ENCODE measurements at regions not wholly inside any gene's neighbourhood (a gene's known extent, or its start where the extent isn't known, plus 50 kb on each side); places are given as distances from the start of the nearest gene placed in this dataset.

DNA sequence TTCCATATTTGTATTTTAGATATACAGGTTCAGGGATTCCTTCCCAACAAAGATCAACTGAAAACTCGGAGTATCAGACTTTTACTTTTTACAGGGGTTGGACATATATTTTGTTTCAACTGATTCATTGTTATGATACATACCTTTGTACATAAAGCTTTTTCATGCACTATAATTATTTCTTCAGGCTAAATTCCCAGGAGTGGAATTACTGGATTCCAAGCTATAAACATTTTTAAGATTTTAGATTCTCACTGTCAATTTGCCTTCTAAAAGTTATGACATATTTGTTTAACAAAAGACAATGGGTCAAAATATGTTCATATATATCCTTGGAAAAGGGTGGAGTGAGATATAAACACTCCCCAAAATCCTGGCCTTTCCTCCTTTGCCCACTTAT, 449.0 kb downstream of the PDCD6IP start:
- H3K9me3 Mint-ChIP-seq, result no peaks in the 10 kb centered on the region
- ATAC-seq, result no peak

DNA sequence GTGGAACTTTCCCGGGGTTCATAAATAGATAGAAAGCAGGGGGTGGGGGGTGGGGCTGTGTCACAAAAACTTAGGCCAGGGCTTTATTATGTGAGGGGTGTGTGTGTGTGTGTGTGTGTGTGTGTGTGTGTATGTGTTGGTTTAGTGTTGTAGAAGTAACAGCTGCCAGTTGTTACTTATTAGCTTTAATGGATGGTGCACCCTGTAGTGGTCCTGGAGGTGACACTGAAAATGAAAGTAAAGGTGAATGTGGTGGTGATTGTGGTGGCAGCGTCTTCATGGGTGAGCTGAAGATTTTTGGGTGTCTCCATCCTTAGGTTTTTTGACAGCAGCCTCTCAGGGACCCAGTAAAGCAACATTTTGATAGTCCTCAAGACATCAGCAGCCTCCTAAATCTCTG, 449.9 kb downstream of the PDCD6IP start:
- Mint-ChIP-seq H3K9me3 (no peaks in the 10 kb centered on the region), H3K36me3 (ENCODE audit: low read depth) (no peaks in the 10 kb centered on the region), H3K27me3 (no peaks in the 10 kb centered on the region), H3K4me1 (peaks cover 1% of the 10 kb centered on the region), H3K4me3 (no peak overlapping the region), H3K27ac (no peak overlapping the region)
- no peak for DNase-seq
- no peak for ATAC-seq

More for the DNA sequence above, 449.0 kb downstream of the PDCD6IP start:
- Mint-ChIP-seq H3K27ac (no peak overlapping the region), H3K4me3 (no peak overlapping the region), H3K27me3 (no peaks in the 10 kb centered on the region), H3K4me1 (peaks cover 1% of the 10 kb centered on the region), H3K36me3 (ENCODE audit: low read depth) (no peaks in the 10 kb centered on the region)
- no peak for DNase-seq

- Mint-ChIP-seq H3K9me3 (no peaks in the 10 kb centered on the region), H3K4me1 (no peaks in the 10 kb centered on the region), H3K4me3 (no peak overlapping the region), H3K27ac (no peak overlapping the region), H3K27me3 (no peaks in the 10 kb centered on the region), H3K36me3 (ENCODE audit: low read depth) (no peaks in the 10 kb centered on the region)
- DNase-seq (no peak), ATAC-seq (no peak)
Observed at GRCh38 chr3:34254285-34254684, 455.9 kb downstream of the PDCD6IP start.

GRCh38 chr3:34256021-34256420, 457.6 kb downstream of the PDCD6IP start:
- no peak for ATAC-seq
- Mint-ChIP-seq H3K4me1 (peaks cover 3% of the 10 kb centered on the region), H3K9me3 (no peaks in the 10 kb centered on the region), H3K4me3 (no peak overlapping the region), H3K27ac (no peak overlapping the region), H3K27me3 (no peaks in the 10 kb centered on the region), H3K36me3 (ENCODE audit: low read depth) (no peaks in the 10 kb centered on the region)
- no peak for DNase-seq

DNA sequence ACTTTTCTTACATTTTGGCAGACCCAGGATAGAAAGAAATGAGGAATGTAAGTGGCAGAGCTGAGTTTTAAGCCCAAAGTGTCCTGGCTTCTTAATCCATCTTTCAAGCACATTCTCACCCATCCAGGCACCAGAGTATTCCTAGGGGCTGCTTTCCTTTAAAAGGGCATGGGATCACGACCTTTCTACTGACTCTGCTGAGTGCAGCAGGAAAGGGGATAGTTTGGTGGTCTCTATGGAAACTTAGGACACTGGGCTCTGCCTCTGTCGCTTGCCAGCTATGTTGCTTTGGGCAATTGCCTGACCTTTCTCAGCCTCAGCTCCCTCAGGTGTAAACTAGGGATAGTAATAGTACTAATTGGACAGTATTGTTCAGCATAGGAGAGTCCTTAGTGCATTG, 458.4 kb downstream of the PDCD6IP start:
- DNase-seq (no peak), ATAC-seq (no peak)
- Mint-ChIP-seq H3K4me1 (peaks cover 9% of the 10 kb centered on the region), H3K27me3 (no peaks in the 10 kb centered on the region), H3K9me3 (no peaks in the 10 kb centered on the region), H3K36me3 (ENCODE audit: low read depth) (no peaks in the 10 kb centered on the region), H3K4me3 (no peak overlapping the region), H3K27ac (no peak overlapping the region)

DNA sequence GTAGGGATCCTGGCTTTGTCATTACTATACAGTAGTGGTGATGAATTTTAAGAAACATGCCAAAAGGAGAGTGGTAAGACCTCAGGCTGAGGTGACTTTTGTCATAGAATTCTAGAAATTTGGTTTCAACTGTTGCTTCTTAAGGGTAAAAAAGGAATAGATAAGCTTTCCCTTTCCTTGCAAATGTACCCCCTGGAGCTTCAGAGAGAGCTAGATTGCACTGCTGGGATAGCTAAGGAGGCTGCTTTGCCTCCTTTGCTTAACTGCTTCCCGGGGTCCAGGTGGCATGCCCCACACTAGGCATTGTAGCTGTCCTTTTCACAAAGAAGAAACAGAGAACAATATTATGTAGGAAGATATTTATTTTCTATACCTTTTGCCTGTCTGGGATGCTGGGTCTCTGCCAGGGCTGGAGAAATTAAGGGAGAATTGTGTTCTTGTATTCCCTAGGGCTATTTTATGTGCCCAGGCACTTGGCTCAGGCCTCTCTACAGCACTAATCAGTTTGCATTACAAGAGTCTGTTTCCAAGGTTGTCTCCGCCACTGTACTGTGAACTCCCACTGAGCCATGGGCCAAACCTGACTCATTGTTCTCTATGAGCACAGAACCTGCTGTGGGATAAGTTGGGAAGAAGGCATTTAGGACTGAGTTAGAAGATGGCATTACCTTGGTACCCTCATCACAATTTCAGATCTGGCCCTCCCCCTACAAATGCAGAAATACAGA, 460.0 kb downstream of the PDCD6IP start:
- Mint-ChIP-seq H3K36me3 (ENCODE audit: low read depth) (no peaks in the 10 kb centered on the region), H3K4me3 (no peak overlapping the region), H3K27me3 (peaks cover 2% of the 10 kb centered on the region), H3K9me3 (no peaks in the 10 kb centered on the region), H3K27ac (no peak overlapping the region), H3K4me1 (peaks cover 22% of the 10 kb centered on the region)
- ATAC-seq (no peak), DNase-seq (no peak)

DNA sequence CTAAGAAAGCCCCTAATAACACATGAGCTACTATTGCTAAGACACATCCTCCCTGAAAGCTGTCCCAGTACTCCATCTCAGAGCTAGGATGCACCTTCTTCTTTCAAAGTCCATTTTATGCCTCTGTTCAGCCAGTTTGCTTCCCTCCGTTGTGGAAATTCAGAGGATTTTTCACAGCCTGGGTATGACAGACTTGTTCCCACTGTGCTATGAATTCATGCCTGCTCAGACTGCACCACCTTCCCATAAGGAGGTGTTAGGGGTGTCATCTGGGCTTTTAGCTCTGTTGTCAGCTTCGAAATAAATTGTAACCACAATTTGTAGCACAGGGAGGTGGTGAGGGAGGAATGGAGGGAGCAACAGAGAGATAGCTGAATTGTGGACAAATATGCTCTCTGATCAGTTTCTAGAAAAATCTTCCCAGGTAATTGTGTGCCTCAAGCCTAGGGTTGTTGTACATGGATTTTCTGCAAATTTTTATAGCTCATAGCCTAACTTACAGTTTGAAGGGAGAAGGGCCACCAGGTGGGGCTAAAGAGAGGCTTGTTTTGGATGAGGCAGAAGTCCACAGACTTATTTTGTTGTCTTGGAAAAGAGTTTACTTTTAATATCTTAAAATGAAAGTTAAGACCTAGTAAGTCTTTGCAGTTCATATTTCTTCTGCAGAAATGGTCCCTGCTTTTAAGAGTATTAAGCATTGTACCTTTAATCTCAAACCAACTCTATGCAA, 462.0 kb downstream of the PDCD6IP start:
- Mint-ChIP-seq H3K4me3 (no peak overlapping the region), H3K27ac (no peak overlapping the region), H3K36me3 (ENCODE audit: low read depth) (no peaks in the 10 kb centered on the region), H3K4me1 (peaks cover 22% of the 10 kb centered on the region), H3K9me3 (no peaks in the 10 kb centered on the region), H3K27me3 (peaks cover 3% of the 10 kb centered on the region)
- ATAC-seq (no peak), DNase-seq (peak; percentile 55)

DNA sequence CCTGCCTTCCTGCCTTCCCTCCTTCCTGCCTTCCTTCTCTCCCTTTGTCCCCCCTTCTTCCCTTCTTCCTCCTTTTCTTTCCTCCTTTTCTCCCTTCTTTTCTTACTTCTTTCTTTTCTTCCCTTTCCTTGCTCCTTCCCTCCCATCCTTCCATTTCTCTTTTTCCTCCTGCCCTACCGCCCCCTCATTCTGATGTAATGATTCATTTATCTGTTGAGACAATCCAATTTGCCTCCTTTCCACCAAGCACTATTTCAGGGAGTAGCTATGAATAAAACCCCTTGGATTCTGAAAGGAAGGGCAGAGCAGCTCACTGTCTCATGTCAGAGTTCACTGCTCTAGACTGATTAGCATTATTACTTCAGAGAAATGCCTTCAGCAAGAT, 462.6 kb downstream of the PDCD6IP start:
- DNase-seq, result no peak
- Mint-ChIP-seq H3K4me1 (peaks cover 22% of the 10 kb centered on the region), H3K27me3 (peaks cover 3% of the 10 kb centered on the region), H3K9me3 (no peaks in the 10 kb centered on the region), H3K36me3 (ENCODE audit: low read depth) (no peaks in the 10 kb centered on the region), H3K27ac (no peak overlapping the region), H3K4me3 (no peak overlapping the region)
- no peak for ATAC-seq

DNA sequence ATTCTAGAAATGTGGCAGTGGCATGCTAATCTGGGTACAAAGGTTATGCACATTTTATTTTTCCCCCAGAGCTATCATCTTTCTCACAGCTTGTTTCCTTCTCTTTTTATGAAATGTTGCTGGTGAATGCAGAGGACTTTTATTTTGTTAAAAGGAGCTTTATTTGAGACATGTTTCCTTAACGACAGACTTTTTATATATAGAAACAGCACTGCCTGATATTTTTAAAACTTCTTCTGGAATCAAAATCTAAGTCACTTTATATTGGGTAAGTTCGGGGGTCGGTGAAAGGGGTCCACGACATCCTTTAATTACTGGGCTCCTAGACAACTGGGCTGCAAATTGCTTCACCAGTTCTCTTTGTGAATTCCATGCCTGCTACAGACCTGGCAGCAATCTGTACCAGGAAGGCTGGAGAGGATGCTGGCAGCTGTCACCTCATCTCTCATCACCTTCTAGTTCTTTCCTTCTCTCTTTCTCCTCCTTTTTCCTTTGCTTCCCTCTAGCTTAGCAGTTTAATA, 464.7 kb downstream of the PDCD6IP start:
- H3K27ac Mint-ChIP-seq, result no peak overlapping the region
- H3K27me3 Mint-ChIP-seq, result peaks cover 3% of the 10 kb centered on the region
- ATAC-seq, result no peak
- H3K9me3 Mint-ChIP-seq, result no peaks in the 10 kb centered on the region
- H3K36me3 Mint-ChIP-seq (ENCODE audit: low read depth), result no peaks in the 10 kb centered on the region
- peaks cover 22% of the 10 kb centered on the region for H3K4me1 Mint-ChIP-seq
- H3K4me3 Mint-ChIP-seq, result no peak overlapping the region
- no peak for DNase-seq

- Mint-ChIP-seq H3K4me3 (no peak overlapping the region), H3K27me3 (peaks cover 4% of the 10 kb centered on the region), H3K4me1 (peaks cover 22% of the 10 kb centered on the region)
Observed at GRCh38 chr3:34264337-34265041, 466.1 kb downstream of the PDCD6IP start.

GRCh38 chr3:34267088-34267487, 468.7 kb downstream of the PDCD6IP start:
- no peak overlapping the region for H3K4me3 Mint-ChIP-seq
- H3K9me3 Mint-ChIP-seq, result no peaks in the 10 kb centered on the region
- peaks cover 4% of the 10 kb centered on the region for H3K27me3 Mint-ChIP-seq
- H3K4me1 Mint-ChIP-seq, result peaks cover 10% of the 10 kb centered on the region
- DNase-seq, result no peak
- no peak for ATAC-seq
- H3K27ac Mint-ChIP-seq, result no peak overlapping the region
- no peaks in the 10 kb centered on the region for H3K36me3 Mint-ChIP-seq (ENCODE audit: low read depth)

More at GRCh38 chr3:34264337-34265041, 466.1 kb downstream of the PDCD6IP start:
- no peaks in the 10 kb centered on the region for H3K9me3 Mint-ChIP-seq
- no peak for ATAC-seq
- no peak for DNase-seq
- H3K36me3 Mint-ChIP-seq (ENCODE audit: low read depth), result no peaks in the 10 kb centered on the region
- H3K27ac Mint-ChIP-seq, result no peak overlapping the region

GRCh38 chr3:34268032-34268709, 469.7 kb downstream of the PDCD6IP start:
- no peak for DNase-seq
- Mint-ChIP-seq H3K4me1 (no peaks in the 10 kb centered on the region), H3K36me3 (ENCODE audit: low read depth) (no peaks in the 10 kb centered on the region), H3K27ac (no peak overlapping the region), H3K4me3 (no peak overlapping the region), H3K9me3 (no peaks in the 10 kb centered on the region), H3K27me3 (peaks cover 4% of the 10 kb centered on the region)
- ATAC-seq, result no peak

GRCh38 chr3:34275811-34276210, 477.4 kb downstream of the PDCD6IP start:
- no peak for DNase-seq
- H3K36me3 Mint-ChIP-seq (ENCODE audit: low read depth), result no peaks in the 10 kb centered on the region
- no peak for ATAC-seq
- no peaks in the 10 kb centered on the region for H3K9me3 Mint-ChIP-seq
- H3K4me3 Mint-ChIP-seq, result no peak overlapping the region
- no peak overlapping the region for H3K27ac Mint-ChIP-seq
- H3K27me3 Mint-ChIP-seq, result peaks cover 2% of the 10 kb centered on the region
- no peaks in the 10 kb centered on the region for H3K4me1 Mint-ChIP-seq

DNA sequence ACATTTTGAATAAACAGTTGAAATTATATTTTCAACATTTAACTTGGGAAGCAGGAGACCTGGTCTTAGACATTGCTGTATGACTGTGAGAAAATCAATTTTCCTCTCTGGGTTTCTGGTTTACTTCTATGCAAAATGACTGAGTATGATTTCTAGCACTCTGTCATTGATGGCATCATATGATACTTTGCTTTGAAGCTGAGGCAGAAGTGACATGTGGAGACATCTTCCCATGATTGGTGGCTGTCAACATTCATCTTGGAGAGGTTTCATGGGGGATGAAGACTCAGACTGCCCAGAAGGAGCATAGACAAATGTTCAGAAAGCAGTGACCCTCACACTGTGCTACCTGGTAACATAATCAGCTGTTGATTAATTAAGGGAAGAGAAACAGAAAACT, 477.9 kb downstream of the PDCD6IP start:
- peaks cover 2% of the 10 kb centered on the region for H3K27me3 Mint-ChIP-seq
- DNase-seq (no peak), ATAC-seq (no peak)
- no peak overlapping the region for H3K4me3 Mint-ChIP-seq
- no peaks in the 10 kb centered on the region for H3K4me1 Mint-ChIP-seq
- no peaks in the 10 kb centered on the region for H3K9me3 Mint-ChIP-seq
- H3K27ac Mint-ChIP-seq, result no peak overlapping the region
- H3K36me3 Mint-ChIP-seq (ENCODE audit: low read depth), result no peaks in the 10 kb centered on the region

Measured in activated naive CD8-positive, alpha-beta T cell treated with anti-CD3 and anti-CD28 coated beads, Interleukin-2, amount 50 U/mL, for 24 hours (primary cell).